Mucosa of rectum (tissue), 2 donors: ENCODE measurements at regions not wholly inside any gene's neighbourhood (a gene's known extent, or its start where the extent isn't known, plus 50 kb on each side); places are given as distances from the start of the nearest gene placed in this dataset.

Experiments
- H3K27ac ChIP-seq, 2 donors: one replicate each; pipeline ENCODE4 v1.7.0; 2013; ENCODE audit warnings: inconsistent platforms in 2 of 2, low read depth in 2 of 2, low read length in 2 of 2
- H3K27me3 ChIP-seq, 2 donors: one replicate each; pipeline ENCODE4 v1.7.0; 2013; ENCODE audit warnings: low read length in 2 of 2; ENCODE audit not compliant: control insufficient read depth in 2 of 2, insufficient read depth in 2 of 2
- H3K36me3 ChIP-seq, 2 donors: one replicate each; pipeline ENCODE4 v1.7.0; 2013; ENCODE audit warnings: low read length in 2 of 2; ENCODE audit not compliant: control insufficient read depth in 2 of 2, insufficient read depth in 2 of 2
- H3K4me1 ChIP-seq, 2 donors: one replicate each; pipeline ENCODE4 v1.7.0; 2013; ENCODE audit warnings: low read length in 2 of 2, mild to moderate bottlenecking in 1 of 2; ENCODE audit not compliant: control insufficient read depth in 2 of 2, insufficient read depth in 2 of 2
- H3K4me3 ChIP-seq, 2 donors: one replicate each; pipeline ENCODE4 v1.7.0; 2013; ENCODE audit warnings: low read length in 2 of 2
- H3K9ac ChIP-seq, 2 donors: one replicate each; pipeline ENCODE4 v1.7.0; 2013; ENCODE audit warnings: low read length in 2 of 2, low read depth in 1 of 2, mild to moderate bottlenecking in 1 of 2
- H3K9me3 ChIP-seq, 2 donors: one replicate each; pipeline ENCODE4 v1.7.0; 2013; ENCODE audit warnings: low read length in 2 of 2; ENCODE audit not compliant: control insufficient read depth in 2 of 2
- donor health status: healthy.
- donor health status: Normal muscosa, but diverticular disease.

GRCh38 chr2:144133936-144134665, 385.8 kb downstream of the ZEB2 start:
- H3K4me3 ChIP-seq: no peak overlapping the region
- H3K27ac ChIP-seq: no peak overlapping the region
- H3K4me1 ChIP-seq: no peaks in the 10 kb centered on the region
- H3K36me3 ChIP-seq: no peaks in the 10 kb centered on the region
- no peaks in the 10 kb centered on the region for H3K9me3 ChIP-seq
- no peak overlapping the region for H3K9ac ChIP-seq
- H3K27me3 ChIP-seq: no peaks in the 10 kb centered on the region

- Histone ChIP-seq H3K9me3 (no peaks in the 10 kb centered on the region), H3K27ac (no peak overlapping the region), H3K4me3 (no peak overlapping the region), H3K36me3 (no peaks in the 10 kb centered on the region), H3K9ac (no peak overlapping the region), H3K4me1 (no peaks in the 10 kb centered on the region), H3K27me3 (no peaks in the 10 kb centered on the region)
These were observed 387.6 kb downstream of the ZEB2 start for GRCh38 chr2:144132357-144132756.

- Histone ChIP-seq H3K27me3 (no peaks in the 10 kb centered on the region), H3K4me1 (no peaks in the 10 kb centered on the region), H3K9ac (no peak overlapping the region), H3K9me3 (no peaks in the 10 kb centered on the region), H3K27ac (no peak overlapping the region), H3K4me3 (no peak overlapping the region), H3K36me3 (no peaks in the 10 kb centered on the region)
These were observed 388.9 kb downstream of the ZEB2 start for GRCh38 chr2:144131042-144131441.

- Histone ChIP-seq H3K36me3 (no peaks in the 10 kb centered on the region), H3K4me3 (no peak overlapping the region), H3K27ac (no peak overlapping the region), H3K9ac (no peak overlapping the region), H3K4me1 (no peaks in the 10 kb centered on the region), H3K9me3 (no peaks in the 10 kb centered on the region), H3K27me3 (no peaks in the 10 kb centered on the region)
These were observed 389.4 kb downstream of the ZEB2 start for GRCh38 chr2:144130551-144130950.

- Histone ChIP-seq H3K27ac (no peak overlapping the region), H3K9me3 (no peaks in the 10 kb centered on the region), H3K36me3 (no peaks in the 10 kb centered on the region), H3K27me3 (no peaks in the 10 kb centered on the region), H3K4me3 (no peak overlapping the region), H3K4me1 (no peaks in the 10 kb centered on the region), H3K9ac (no peak overlapping the region)
These were observed 391.7 kb downstream of the ZEB2 start for GRCh38 chr2:144128130-144128746.

- Histone ChIP-seq H3K27me3 (no peaks in the 10 kb centered on the region), H3K36me3 (no peaks in the 10 kb centered on the region), H3K27ac (no peak overlapping the region), H3K9ac (no peak overlapping the region), H3K4me1 (no peaks in the 10 kb centered on the region), H3K4me3 (no peak overlapping the region), H3K9me3 (no peaks in the 10 kb centered on the region)
These were observed 392.2 kb downstream of the ZEB2 start for GRCh38 chr2:144127693-144128092.

GRCh38 chr2:144126302-144126701, 393.6 kb downstream of the ZEB2 start:
- Histone ChIP-seq H3K9ac (no peak overlapping the region), H3K27ac (no peak overlapping the region), H3K27me3 (no peaks in the 10 kb centered on the region), H3K4me3 (no peak overlapping the region), H3K36me3 (no peaks in the 10 kb centered on the region), H3K4me1 (no peaks in the 10 kb centered on the region), H3K9me3 (no peaks in the 10 kb centered on the region)

GRCh38 chr2:144125751-144126150, 394.2 kb downstream of the ZEB2 start:
- Histone ChIP-seq H3K9ac (no peak overlapping the region), H3K4me3 (no peak overlapping the region)

GRCh38 chr2:144124882-144125281, 395.0 kb downstream of the ZEB2 start:
- no peaks in the 10 kb centered on the region for H3K27me3 ChIP-seq
- no peak overlapping the region for H3K9ac ChIP-seq
- H3K36me3 ChIP-seq: no peaks in the 10 kb centered on the region
- H3K9me3 ChIP-seq: no peaks in the 10 kb centered on the region
- no peak overlapping the region for H3K27ac ChIP-seq
- H3K4me1 ChIP-seq: no peaks in the 10 kb centered on the region
- no peak overlapping the region for H3K4me3 ChIP-seq

More at GRCh38 chr2:144125751-144126150, 394.2 kb downstream of the ZEB2 start:
- no peaks in the 10 kb centered on the region for H3K36me3 ChIP-seq
- H3K9me3 ChIP-seq: no peaks in the 10 kb centered on the region
- no peak overlapping the region for H3K27ac ChIP-seq
- no peaks in the 10 kb centered on the region for H3K27me3 ChIP-seq
- H3K4me1 ChIP-seq: no peaks in the 10 kb centered on the region

GRCh38 chr2:144120487-144120886, 399.4 kb downstream of the ZEB2 start:
- H3K27ac ChIP-seq: no peak overlapping the region
- no peaks in the 10 kb centered on the region for H3K27me3 ChIP-seq
- H3K4me1 ChIP-seq: no peaks in the 10 kb centered on the region
- no peak overlapping the region for H3K9ac ChIP-seq
- H3K36me3 ChIP-seq: no peaks in the 10 kb centered on the region
- H3K4me3 ChIP-seq: no peak overlapping the region
- no peaks in the 10 kb centered on the region for H3K9me3 ChIP-seq
